Cardiac fibroblast (primary cell): ENCODE measurements at regions not wholly inside any gene's neighbourhood (a gene's known extent, or its start where the extent isn't known, plus 50 kb on each side); places are given as distances from the start of the nearest gene placed in this dataset.

Experiments used
- DNase-seq, 2 donors: peaks; one replicate each; pipeline versions ENCODE4 v3.0.0 to v3.0.0-alpha.2; 2010; ENCODE audit warnings: low read depth in 2 of 2
- H3K4me3 ChIP-seq, 2 donors: replicated peaks in 1 of 2; 1 replicate in 1 of 2; 2 replicates in 1 of 2; pipeline ENCODE4 v1.5.1; 2011; ENCODE audit warnings: low read depth in 2 of 2, low read length in 2 of 2, mild to moderate bottlenecking in 2 of 2, moderate library complexity in 1 of 2
- CTCF ChIP-seq: IDR thresholded peaks from one replicate; pipeline ENCODE4 v1.5.1; 2011; ENCODE audit warnings: low read depth, mild to moderate bottlenecking, low read length, inconsistent platforms

GRCh38 chr10:20958764-20959163, 61.7 kb upstream of the NEBL start:
- no peak overlapping the region for H3K4me3 ChIP-seq
- DNase-seq = no peak
- no peak for TF ChIP-seq CTCF

- TF ChIP-seq CTCF = no peak
These were observed 61.1 kb upstream of the NEBL start for GRCh38 chr10:20958225-20958624.

GRCh38 chr10:20957744-20958143, 60.6 kb upstream of the NEBL start:
- no peak for TF ChIP-seq CTCF
- no peak overlapping the region for H3K4me3 ChIP-seq
- DNase-seq = no peak

More at GRCh38 chr10:20958225-20958624, 61.1 kb upstream of the NEBL start:
- DNase-seq = no peak
- no peak overlapping the region for H3K4me3 ChIP-seq

- peak in 1 of 2 donors; percentile 13 for DNase-seq
- TF ChIP-seq CTCF = no peak
These were observed 59.7 kb upstream of the NEBL start for GRCh38 chr10:20956843-20957242.

GRCh38 chr10:20955355-20955893, 58.3 kb upstream of the NEBL start:
- TF ChIP-seq CTCF = no peak
- no peak for DNase-seq
- no peak overlapping the region for H3K4me3 ChIP-seq

More at GRCh38 chr10:20956843-20957242, 59.7 kb upstream of the NEBL start:
- no peak overlapping the region for H3K4me3 ChIP-seq

- no peak for DNase-seq
- H3K4me3 ChIP-seq = no peak overlapping the region
- TF ChIP-seq CTCF = no peak
These were observed 57.4 kb upstream of the NEBL start for GRCh38 chr10:20954519-20954918.

GRCh38 chr10:20953120-20953519, 56.0 kb upstream of the NEBL start:
- no peak overlapping the region for H3K4me3 ChIP-seq
- no peak for TF ChIP-seq CTCF
- no peak for DNase-seq
